AG04450 (cell line): ENCODE measurements at regions not wholly inside any gene's neighbourhood (a gene's known extent, or its start where the extent isn't known, plus 50 kb on each side); places are given as distances from the start of the nearest gene placed in this dataset.
"Not testable (repeated sequence)": the region's sequence is repeated elsewhere in the genome, so short reads cannot be mapped to it uniquely, and the experiment has no call there.

Experiments used
- CTCF ChIA-PET: fragments of 300-600, 350-600 bp; formaldehyde crosslinking; extraction: SDS; loops from one replicate; lab custom pipeline; 2022; ENCODE audit warnings: antibody characterized with exemption, inconsistent platforms; lab: Charles Lee
- POLR2A ChIA-PET: fragments of 350-600 bp; formaldehyde crosslinking; extraction: SDS; loops from one replicate; lab custom pipeline; 2021; ENCODE audit warnings: antibody characterized with exemption, inconsistent platforms; lab: Yijun Ruan, JAX
- DNase-seq: peaks from one replicate; pipeline ENCODE4 v3.0.0-alpha.2; 2011; ENCODE audit warnings: low read depth, low spot score
- H3K27ac ChIP-seq: one replicate; pipeline ENCODE4 v1.5.1; 2012; ENCODE audit warnings: low read depth, low read length, control low read depth
- H3K27me3 ChIP-seq: one replicate; pipeline ENCODE4 v1.6.0; 2012; ENCODE audit warnings: low read length; ENCODE audit not compliant: control insufficient read depth, insufficient read depth
- H3K4me3 ChIP-seq: 2 replicates; pipeline ENCODE4 v1.5.1; 2011; ENCODE audit warnings: mild to moderate bottlenecking, low read depth, low read length, control low read depth
- H3K9me3 ChIP-seq: 2 replicates; pipeline ENCODE4 v1.5.1; 2012; ENCODE audit warnings: low read length; ENCODE audit not compliant: control insufficient read depth, insufficient read depth
- CTCF ChIP-seq: IDR thresholded peaks from 2 replicates; pipeline ENCODE4 v1.5.1; 2011; ENCODE audit warnings: low read depth, low read length, control low read depth, inconsistent platforms

GRCh38 chr7:67900456-67900855, 903.8 kb downstream of the TYW1 start:
- no peak for DNase-seq
- CTCF ChIA-PET, result no interaction called here
- Histone ChIP-seq H3K27ac (no peak overlapping the region), H3K9me3 (peaks cover 34% of the 10 kb centered on the region), H3K27me3 (no peaks in the 10 kb centered on the region), H3K4me3 (no peak overlapping the region)
- TF ChIP-seq CTCF, result no peak
- POLR2A ChIA-PET, result no interaction called here

DNA sequence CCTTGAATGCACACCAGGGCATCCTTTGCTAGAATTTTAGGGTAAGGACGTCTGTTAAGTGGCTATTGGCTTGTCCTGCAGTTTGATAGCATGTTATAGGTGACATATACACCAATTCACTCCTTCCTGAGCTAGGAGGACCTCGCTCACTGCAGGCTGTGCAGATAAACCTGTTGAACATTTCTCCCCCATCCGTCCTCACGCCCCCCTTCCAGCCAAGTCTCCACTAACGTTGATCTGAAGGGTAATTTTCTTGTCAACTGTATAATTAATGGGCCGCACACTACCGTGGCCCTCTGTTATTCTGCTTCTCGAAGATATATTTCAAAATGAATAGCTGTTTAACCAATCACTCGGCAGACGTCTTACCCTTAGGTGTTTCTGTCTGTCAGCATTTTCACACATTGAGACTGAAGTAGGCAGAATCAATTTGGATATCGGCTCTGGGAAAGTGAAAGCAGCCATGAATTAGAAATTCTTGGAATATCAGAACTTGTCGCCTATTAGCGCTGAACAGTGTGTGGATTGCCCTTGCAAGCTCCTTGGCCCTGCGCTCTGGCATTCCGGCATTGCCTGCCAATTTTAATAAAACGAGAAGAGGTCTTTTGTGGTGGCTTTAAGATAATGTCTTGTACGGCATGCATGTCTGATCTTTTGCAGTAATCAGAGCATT, 905.3 kb downstream of the TYW1 start:
- DNase-seq, result no peak
- Histone ChIP-seq H3K27me3 (no peaks in the 10 kb centered on the region), H3K9me3 (peaks cover 34% of the 10 kb centered on the region), H3K4me3 (no peak overlapping the region), H3K27ac (no peak overlapping the region)
- TF ChIP-seq CTCF, result no peak
- ChIA-PET POLR2A (no interaction called here), CTCF (no interaction called here)

DNA sequence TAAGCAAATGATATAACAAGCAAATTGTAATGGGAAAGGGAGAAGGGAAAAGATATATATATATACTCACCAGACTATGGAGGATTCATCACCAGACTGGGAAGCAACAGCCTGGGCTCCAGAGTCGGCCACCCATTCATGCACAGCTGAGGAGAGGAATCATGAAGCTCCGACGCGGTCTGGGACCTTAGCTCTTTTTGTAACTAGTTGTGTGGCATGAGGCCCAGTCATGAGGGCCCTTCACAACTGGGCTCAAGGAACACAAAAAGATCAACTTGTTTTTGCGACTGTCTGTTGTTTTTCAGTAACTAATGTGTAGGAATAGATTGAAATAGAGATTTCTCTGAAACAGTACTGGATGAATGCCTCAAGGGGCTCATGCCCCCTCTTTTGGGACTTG, 911.2 kb downstream of the TYW1 start:
- Histone ChIP-seq H3K4me3 (no peak overlapping the region), H3K27me3 (no peaks in the 10 kb centered on the region), H3K9me3 (peaks cover 34% of the 10 kb centered on the region), H3K27ac (no peak overlapping the region)
- POLR2A ChIA-PET, result no interaction called here
- no peak for TF ChIP-seq CTCF
- DNase-seq, result no peak
- CTCF ChIA-PET, result no interaction called here

DNA sequence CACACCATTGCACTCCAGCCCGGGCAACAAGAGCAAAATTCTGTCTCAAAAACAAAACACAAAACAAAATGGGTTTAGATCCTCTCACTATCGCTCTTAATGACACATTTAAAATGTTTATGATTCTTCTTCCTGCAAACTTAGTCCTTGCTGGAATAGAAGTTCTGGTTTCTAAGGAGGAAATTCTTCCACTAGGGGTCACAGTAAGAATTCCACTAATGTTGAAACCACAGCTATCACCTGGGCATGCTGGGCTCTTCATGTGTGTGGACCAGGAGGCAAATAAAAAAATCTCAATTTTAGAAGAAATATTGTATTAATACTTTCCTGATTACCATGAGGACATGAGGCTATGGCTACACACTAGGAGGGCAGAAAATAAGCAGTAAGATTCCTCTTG, 915.8 kb downstream of the TYW1 start:
- no peaks in the 10 kb centered on the region for H3K27me3 ChIP-seq
- POLR2A ChIA-PET, result no interaction called here
- H3K4me3 ChIP-seq, result no peak overlapping the region
- H3K27ac ChIP-seq, result no peak overlapping the region
- no peak for DNase-seq
- no peak for TF ChIP-seq CTCF
- H3K9me3 ChIP-seq, result peaks cover 21% of the 10 kb centered on the region
- CTCF ChIA-PET, result no interaction called here

GRCh38 chr7:67913604-67914003, 917.0 kb downstream of the TYW1 start:
- no peak for DNase-seq
- CTCF ChIA-PET, result no interaction called here
- H3K4me3 ChIP-seq, result no peak overlapping the region
- no peak overlapping the region for H3K27ac ChIP-seq
- TF ChIP-seq CTCF, result no peak
- H3K9me3 ChIP-seq, result peaks cover 25% of the 10 kb centered on the region
- POLR2A ChIA-PET, result no interaction called here
- H3K27me3 ChIP-seq, result no peaks in the 10 kb centered on the region

- CTCF ChIA-PET, H3K4me3 ChIP-seq, H3K27ac ChIP-seq, POLR2A ChIA-PET, DNase-seq, H3K27me3 ChIP-seq: not testable (repeated sequence)
- H3K9me3 ChIP-seq, result peaks cover 13% of the 10 kb centered on the region; the same call in 1 of the 2 replicates
These were observed 919.5 kb downstream of the TYW1 start for GRCh38 chr7:67916111-67916510.
